ENCODE measurements at regions not wholly inside any gene's neighbourhood (a gene's known extent, or its start where the extent isn't known, plus 50 kb on each side); places are given as distances from the start of the nearest gene placed in this dataset.

DNA sequence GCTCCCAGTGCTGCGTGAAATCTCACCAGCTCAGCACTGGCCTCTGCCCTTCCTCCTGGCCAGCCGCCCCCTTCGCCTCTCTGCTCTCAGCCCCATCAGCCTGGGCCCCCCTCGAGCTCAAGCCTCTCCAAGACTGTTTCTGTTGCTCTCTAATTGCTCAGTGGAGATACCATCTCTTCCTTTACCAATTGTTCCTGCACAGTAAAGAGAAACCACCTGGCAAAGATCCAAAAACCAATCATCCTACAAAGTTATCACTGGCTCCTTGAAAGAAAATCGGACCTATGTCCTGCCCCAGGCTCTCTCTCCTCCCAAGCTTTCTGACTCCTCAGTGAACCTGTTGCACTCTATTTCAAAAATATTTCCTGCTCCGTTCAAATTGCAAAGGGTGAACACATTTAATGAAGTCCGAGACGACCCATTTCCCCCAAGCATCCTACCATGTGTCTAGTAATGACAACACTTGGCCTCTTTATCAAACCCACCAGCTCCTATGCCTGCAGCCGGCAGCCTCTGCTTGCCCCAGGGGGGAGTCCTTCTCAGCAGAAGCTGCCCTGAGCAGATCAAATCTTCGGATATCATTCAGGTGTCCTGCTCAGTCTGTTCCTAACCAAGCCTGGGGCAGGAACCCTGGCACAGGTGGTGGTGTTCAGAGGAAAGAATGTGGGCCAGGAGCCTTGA is 53.7 kb upstream of the FAM174B start:
- TF ChIP-seq EZH2 (IDR thresholded peaks at IDR 0.05) (no peak), SP1 (IDR thresholded peaks at IDR 0.05; ENCODE audit: low read depth) (no peak), CEBPB (IDR thresholded peaks at IDR 0.05; ENCODE audit: low read depth) (no peak), ZNF274 (IDR thresholded peaks at IDR 0.05; ENCODE audit: low read depth, low read length) (no peak), ELF1 (IDR thresholded peaks at IDR 0.05; ENCODE audit: borderline replicate concordance, low read depth) (no peak), POLR2A (IDR thresholded peaks at IDR 0.05; ENCODE audit: borderline replicate concordance, extremely low read depth, insufficient read depth, insufficient read length) (no peak), POLR2AphosphoS5 (IDR thresholded peaks at IDR 0.05; ENCODE audit: low read depth, low read length) (no peak), TCF7L2 (IDR thresholded peaks at IDR 0.05; ENCODE audit: borderline replicate concordance, extremely low read depth, insufficient read depth, insufficient read length) (no peak)
- TF ChIP-seq, protein P1, sequence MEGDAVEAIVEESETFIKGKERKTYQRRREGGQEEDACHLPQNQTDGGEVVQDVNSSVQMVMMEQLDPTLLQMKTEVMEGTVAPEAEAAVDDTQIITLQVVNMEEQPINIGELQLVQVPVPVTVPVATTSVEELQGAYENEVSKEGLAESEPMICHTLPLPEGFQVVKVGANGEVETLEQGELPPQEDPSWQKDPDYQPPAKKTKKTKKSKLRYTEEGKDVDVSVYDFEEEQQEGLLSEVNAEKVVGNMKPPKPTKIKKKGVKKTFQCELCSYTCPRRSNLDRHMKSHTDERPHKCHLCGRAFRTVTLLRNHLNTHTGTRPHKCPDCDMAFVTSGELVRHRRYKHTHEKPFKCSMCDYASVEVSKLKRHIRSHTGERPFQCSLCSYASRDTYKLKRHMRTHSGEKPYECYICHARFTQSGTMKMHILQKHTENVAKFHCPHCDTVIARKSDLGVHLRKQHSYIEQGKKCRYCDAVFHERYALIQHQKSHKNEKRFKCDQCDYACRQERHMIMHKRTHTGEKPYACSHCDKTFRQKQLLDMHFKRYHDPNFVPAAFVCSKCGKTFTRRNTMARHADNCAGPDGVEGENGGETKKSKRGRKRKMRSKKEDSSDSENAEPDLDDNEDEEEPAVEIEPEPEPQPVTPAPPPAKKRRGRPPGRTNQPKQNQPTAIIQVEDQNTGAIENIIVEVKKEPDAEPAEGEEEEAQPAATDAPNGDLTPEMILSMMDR (IDR thresholded peaks at IDR 0.05 in 2 of 3, conservative IDR thresholded peaks at IDR 0.05 in 1 of 3; ENCODE audit: borderline replicate concordance in 1 of 3, insufficient read depth in 1 of 3, low read depth in 2 of 3, low read length in 2 of 3): no peak
- TF ChIP-seq, protein P2, sequence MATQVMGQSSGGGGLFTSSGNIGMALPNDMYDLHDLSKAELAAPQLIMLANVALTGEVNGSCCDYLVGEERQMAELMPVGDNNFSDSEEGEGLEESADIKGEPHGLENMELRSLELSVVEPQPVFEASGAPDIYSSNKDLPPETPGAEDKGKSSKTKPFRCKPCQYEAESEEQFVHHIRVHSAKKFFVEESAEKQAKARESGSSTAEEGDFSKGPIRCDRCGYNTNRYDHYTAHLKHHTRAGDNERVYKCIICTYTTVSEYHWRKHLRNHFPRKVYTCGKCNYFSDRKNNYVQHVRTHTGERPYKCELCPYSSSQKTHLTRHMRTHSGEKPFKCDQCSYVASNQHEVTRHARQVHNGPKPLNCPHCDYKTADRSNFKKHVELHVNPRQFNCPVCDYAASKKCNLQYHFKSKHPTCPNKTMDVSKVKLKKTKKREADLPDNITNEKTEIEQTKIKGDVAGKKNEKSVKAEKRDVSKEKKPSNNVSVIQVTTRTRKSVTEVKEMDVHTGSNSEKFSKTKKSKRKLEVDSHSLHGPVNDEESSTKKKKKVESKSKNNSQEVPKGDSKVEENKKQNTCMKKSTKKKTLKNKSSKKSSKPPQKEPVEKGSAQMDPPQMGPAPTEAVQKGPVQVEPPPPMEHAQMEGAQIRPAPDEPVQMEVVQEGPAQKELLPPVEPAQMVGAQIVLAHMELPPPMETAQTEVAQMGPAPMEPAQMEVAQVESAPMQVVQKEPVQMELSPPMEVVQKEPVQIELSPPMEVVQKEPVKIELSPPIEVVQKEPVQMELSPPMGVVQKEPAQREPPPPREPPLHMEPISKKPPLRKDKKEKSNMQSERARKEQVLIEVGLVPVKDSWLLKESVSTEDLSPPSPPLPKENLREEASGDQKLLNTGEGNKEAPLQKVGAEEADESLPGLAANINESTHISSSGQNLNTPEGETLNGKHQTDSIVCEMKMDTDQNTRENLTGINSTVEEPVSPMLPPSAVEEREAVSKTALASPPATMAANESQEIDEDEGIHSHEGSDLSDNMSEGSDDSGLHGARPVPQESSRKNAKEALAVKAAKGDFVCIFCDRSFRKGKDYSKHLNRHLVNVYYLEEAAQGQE (IDR thresholded peaks at IDR 0.05; ENCODE audit: low read depth): no peak

Measured in HCT116 (cell line).